Keratinocyte (primary cell): ENCODE measurements at regions not wholly inside any gene's neighbourhood (a gene's known extent, or its start where the extent isn't known, plus 50 kb on each side); places are given as distances from the start of the nearest gene placed in this dataset.

Source experiments
- DNase-seq: peaks from one replicate; pipeline ENCODE4 v3.0.0-alpha.2; 2011; ENCODE audit warnings: low read depth, missing footprints, low spot score
- FAIRE-seq: peaks from 2 replicates; lab custom pipeline; 2011; peaks lifted over from hg19 to GRCh38; lab: Jason Lieb, UNC
- H2AFZ ChIP-seq: 2 replicates; pipeline ENCODE4 v1.6.0; 2012; ENCODE audit warnings: low read length, control low read depth, inconsistent platforms; ENCODE audit not compliant: control insufficient read depth
- H3K27ac ChIP-seq: 2 replicates; pipeline ENCODE4 v1.5.1; 2011; ENCODE audit warnings: low read length; ENCODE audit not compliant: control insufficient read depth, insufficient read depth
- H3K27me3 ChIP-seq: 3 replicates; pipeline ENCODE4 v1.6.0; 2011; ENCODE audit warnings: low read length; ENCODE audit not compliant: control insufficient read depth, insufficient read depth; ENCODE audit errors: extremely low read depth
- H3K36me3 ChIP-seq, 2 experiments: 2 replicates in 1 of 2; 3 replicates in 1 of 2; pipeline ENCODE4 v1.5.1; 2011; ENCODE audit warnings: low read length in 2 of 2, mild to moderate bottlenecking in 1 of 2; ENCODE audit not compliant: control insufficient read depth in 2 of 2, insufficient read depth in 2 of 2; ENCODE audit errors: extremely low read depth in 1 of 2
- H3K4me1 ChIP-seq: 3 replicates; pipeline ENCODE4 v1.5.1; 2011; ENCODE audit warnings: low read length; ENCODE audit not compliant: control insufficient read depth, insufficient read depth; ENCODE audit errors: extremely low read depth
- H3K4me2 ChIP-seq: 3 replicates; pipeline ENCODE4 v1.6.0; 2011; ENCODE audit warnings: low read depth, low read length; ENCODE audit not compliant: control insufficient read depth, insufficient read depth; ENCODE audit errors: extremely low read depth
- H3K4me3 ChIP-seq, 3 experiments: fragments of 200-600 bp in 1 of 3; sonication (generic) in 1 of 3; 2 replicates in 2 of 3; 3 replicates in 1 of 3; pipeline ENCODE4 v1.5.1; 2011 to 2016; ENCODE audit warnings: low read length in 3 of 3, mild to moderate bottlenecking in 3 of 3, control low read depth in 2 of 3, inconsistent platforms in 1 of 3, low read depth in 1 of 3, mixed read lengths in 1 of 3, mixed run types in 1 of 3, moderate library complexity in 1 of 3; ENCODE audit not compliant: control insufficient read depth in 2 of 3, insufficient read depth in 2 of 3; ENCODE audit errors: extremely low read depth in 1 of 3
- H3K79me2 ChIP-seq: 2 replicates; pipeline ENCODE4 v1.6.0; 2012; ENCODE audit warnings: low read length; ENCODE audit not compliant: control insufficient read depth, insufficient read depth
- H3K9ac ChIP-seq: 3 replicates; pipeline ENCODE4 v1.6.0; 2011; ENCODE audit warnings: low read length; ENCODE audit not compliant: control insufficient read depth, insufficient read depth; ENCODE audit errors: extremely low read depth
- H3K9me1 ChIP-seq: 3 replicates; pipeline ENCODE4 v1.6.0; 2011; ENCODE audit warnings: low read length; ENCODE audit not compliant: control insufficient read depth, insufficient read depth; ENCODE audit errors: extremely low read depth
- H3K9me3 ChIP-seq: 2 replicates; pipeline ENCODE4 v1.5.1; 2012; ENCODE audit warnings: low read depth, low read length; ENCODE audit not compliant: control insufficient read depth
- H4K20me1 ChIP-seq: 3 replicates; pipeline ENCODE4 v1.6.0; 2011; ENCODE audit warnings: low read length; ENCODE audit not compliant: control insufficient read depth, insufficient read depth; ENCODE audit errors: extremely low read depth
- EZH2 ChIP-seq: IDR thresholded peaks from one replicate; pipeline ENCODE4 v1.6.1; 2012; ENCODE audit warnings: inconsistent platforms, mild to moderate bottlenecking, low read length, moderate library complexity
- dilution Hi-C: fragments of 300-500 bp; cut with MboI; formaldehyde crosslinking; loops from one replicate; pipeline ENCODE4 v1.7.0; 2020; ENCODE audit warnings: low sequenced_read_pairs; ENCODE audit not compliant: extremely low pct_ligation_motif_present
- TF ChIP-seq, protein P1 (sequence below), 3 experiments: IDR thresholded peaks in 1 of 3; conservative IDR thresholded peaks in 1 of 3; optimal IDR thresholded peaks in 1 of 3; 2 replicates in 2 of 3; 3 replicates in 1 of 3; pipeline versions ENCODE3 to v1.5.1; 2011; ENCODE audit warnings: low read length in 3 of 3, mild to moderate bottlenecking in 3 of 3, moderate library complexity in 2 of 3, control low read depth in 1 of 3, inconsistent platforms in 1 of 3; ENCODE audit not compliant: insufficient read depth in 2 of 3; ENCODE audit errors: extremely low read depth in 1 of 3

GRCh38 chr4:135994360-135994759 lies 1537.9 kb downstream of the PCDH18 start:
- no peak for FAIRE-seq
- dilution Hi-C loops = no loop called here
- Histone ChIP-seq H3K36me3 (no peaks in the 10 kb centered on the region), H3K4me3 (no peak overlapping the region), H3K9me1 (no peaks in the 10 kb centered on the region), H3K4me2 (no peak overlapping the region), H3K79me2 (no peaks in the 10 kb centered on the region), H3K27me3 (no peaks in the 10 kb centered on the region), H2AFZ (no peak overlapping the region), H3K27ac (no peak overlapping the region), H3K4me1 (no peaks in the 10 kb centered on the region), H4K20me1 (no peaks in the 10 kb centered on the region), H3K9me3 (no peaks in the 10 kb centered on the region), H3K9ac (no peak overlapping the region)
- TF ChIP-seq EZH2 = no peak
- TF ChIP-seq, protein P1, sequence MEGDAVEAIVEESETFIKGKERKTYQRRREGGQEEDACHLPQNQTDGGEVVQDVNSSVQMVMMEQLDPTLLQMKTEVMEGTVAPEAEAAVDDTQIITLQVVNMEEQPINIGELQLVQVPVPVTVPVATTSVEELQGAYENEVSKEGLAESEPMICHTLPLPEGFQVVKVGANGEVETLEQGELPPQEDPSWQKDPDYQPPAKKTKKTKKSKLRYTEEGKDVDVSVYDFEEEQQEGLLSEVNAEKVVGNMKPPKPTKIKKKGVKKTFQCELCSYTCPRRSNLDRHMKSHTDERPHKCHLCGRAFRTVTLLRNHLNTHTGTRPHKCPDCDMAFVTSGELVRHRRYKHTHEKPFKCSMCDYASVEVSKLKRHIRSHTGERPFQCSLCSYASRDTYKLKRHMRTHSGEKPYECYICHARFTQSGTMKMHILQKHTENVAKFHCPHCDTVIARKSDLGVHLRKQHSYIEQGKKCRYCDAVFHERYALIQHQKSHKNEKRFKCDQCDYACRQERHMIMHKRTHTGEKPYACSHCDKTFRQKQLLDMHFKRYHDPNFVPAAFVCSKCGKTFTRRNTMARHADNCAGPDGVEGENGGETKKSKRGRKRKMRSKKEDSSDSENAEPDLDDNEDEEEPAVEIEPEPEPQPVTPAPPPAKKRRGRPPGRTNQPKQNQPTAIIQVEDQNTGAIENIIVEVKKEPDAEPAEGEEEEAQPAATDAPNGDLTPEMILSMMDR (optimal IDR thresholded peaks at IDR 0.05 in 1 of 3, IDR thresholded peaks at IDR 0.05 in 1 of 3, conservative IDR thresholded peaks at IDR 0.05 in 1 of 3; ENCODE audit: extremely low read depth in 1 of 3, insufficient read depth in 2 of 3, low read length in 3 of 3) = no peak
- no peak for DNase-seq

GRCh38 chr4:135976860-135977259 lies 1555.4 kb downstream of the PCDH18 start:
- H3K4me3 ChIP-seq = no peak overlapping the region
- no peaks in the 10 kb centered on the region for H3K79me2 ChIP-seq
- H3K9me3 ChIP-seq = no peaks in the 10 kb centered on the region
- DNase-seq (no peak), FAIRE-seq (no peak)
- no peaks in the 10 kb centered on the region for H3K9me1 ChIP-seq
- no peaks in the 10 kb centered on the region for H3K36me3 ChIP-seq
- H3K4me2 ChIP-seq = no peak overlapping the region
- H3K27me3 ChIP-seq = no peaks in the 10 kb centered on the region
- no peaks in the 10 kb centered on the region for H3K4me1 ChIP-seq
- H3K9ac ChIP-seq = no peak overlapping the region
- TF ChIP-seq, protein P1 (optimal IDR thresholded peaks at IDR 0.05 in 1 of 3, IDR thresholded peaks at IDR 0.05 in 1 of 3, conservative IDR thresholded peaks at IDR 0.05 in 1 of 3; ENCODE audit: extremely low read depth in 1 of 3, insufficient read depth in 2 of 3, low read length in 3 of 3) = no peak
- no peak for TF ChIP-seq EZH2
- no peak overlapping the region for H3K27ac ChIP-seq
- no peak overlapping the region for H2AFZ ChIP-seq
- H4K20me1 ChIP-seq = no peaks in the 10 kb centered on the region
- dilution Hi-C loops = no loop called here
